Mammary epithelial cell (primary cell): ENCODE measurements at regions not wholly inside any gene's neighbourhood (a gene's known extent, or its start where the extent isn't known, plus 50 kb on each side); places are given as distances from the start of the nearest gene placed in this dataset.

Experiments used
- EZH2 ChIP-seq: IDR thresholded peaks from 2 replicates; pipeline ENCODE4 v1.6.1; 2012; ENCODE audit warnings: low read length, inconsistent platforms, borderline replicate concordance
- TF ChIP-seq, protein P1 (sequence below), 2 donors: IDR thresholded peaks in 1 of 2; conservative IDR thresholded peaks in 1 of 2; 2 replicates each; pipeline ENCODE4 v1.5.1; 2011 to 2012; ENCODE audit warnings: inconsistent platforms in 2 of 2, low read length in 2 of 2, mild to moderate bottlenecking in 2 of 2, control low read depth in 1 of 2, low read depth in 1 of 2; ENCODE audit not compliant: insufficient read depth in 1 of 2; ENCODE audit errors: extremely low read depth in 1 of 2

- TF ChIP-seq, protein P1, sequence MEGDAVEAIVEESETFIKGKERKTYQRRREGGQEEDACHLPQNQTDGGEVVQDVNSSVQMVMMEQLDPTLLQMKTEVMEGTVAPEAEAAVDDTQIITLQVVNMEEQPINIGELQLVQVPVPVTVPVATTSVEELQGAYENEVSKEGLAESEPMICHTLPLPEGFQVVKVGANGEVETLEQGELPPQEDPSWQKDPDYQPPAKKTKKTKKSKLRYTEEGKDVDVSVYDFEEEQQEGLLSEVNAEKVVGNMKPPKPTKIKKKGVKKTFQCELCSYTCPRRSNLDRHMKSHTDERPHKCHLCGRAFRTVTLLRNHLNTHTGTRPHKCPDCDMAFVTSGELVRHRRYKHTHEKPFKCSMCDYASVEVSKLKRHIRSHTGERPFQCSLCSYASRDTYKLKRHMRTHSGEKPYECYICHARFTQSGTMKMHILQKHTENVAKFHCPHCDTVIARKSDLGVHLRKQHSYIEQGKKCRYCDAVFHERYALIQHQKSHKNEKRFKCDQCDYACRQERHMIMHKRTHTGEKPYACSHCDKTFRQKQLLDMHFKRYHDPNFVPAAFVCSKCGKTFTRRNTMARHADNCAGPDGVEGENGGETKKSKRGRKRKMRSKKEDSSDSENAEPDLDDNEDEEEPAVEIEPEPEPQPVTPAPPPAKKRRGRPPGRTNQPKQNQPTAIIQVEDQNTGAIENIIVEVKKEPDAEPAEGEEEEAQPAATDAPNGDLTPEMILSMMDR (conservative IDR thresholded peaks at IDR 0.05 in 1 of 2, IDR thresholded peaks at IDR 0.05 in 1 of 2; ENCODE audit: extremely low read depth in 1 of 2, insufficient read depth in 1 of 2, low read depth in 1 of 2, low read length in 2 of 2) = no peak
- TF ChIP-seq EZH2 = no peak
Observed at GRCh38 chr3:80116281-80116680, 348.5 kb upstream of the ROBO1 start.
